HepG2 (cell line): ENCODE measurements at regions not wholly inside any gene's neighbourhood (a gene's known extent, or its start where the extent isn't known, plus 50 kb on each side); places are given as distances from the start of the nearest gene placed in this dataset.

ENCODE experiments used
- ATAC-seq: fragments of 200-7000 bp; cut with Tn5 transposase; 3 replicates; pipeline ENCODE4 v1.9.1; 2020; ENCODE audit warnings: mild to moderate bottlenecking, moderate library complexity
- BruUV-seq: library from RNA; stranded (reverse); fragments of 400-500 nt; replicated peaks from 2 replicates; lab custom pipeline; 2021; lab: Mats Ljungman, UMichigan
- CTCF ChIA-PET: fragments of 300-600 bp; formaldehyde crosslinking; extraction: SDS; loops from one replicate; lab custom pipeline; 2021; ENCODE audit warnings: low total read pairs, inconsistent platforms, low intra/inter-chr PET ratio; lab: Yijun Ruan, JAX
- POLR2A ChIA-PET: fragments of 350-600 bp; sonication (Branson Sonifier 250); formaldehyde crosslinking; loops from one replicate; lab custom pipeline; 2020; ENCODE audit warnings: antibody characterized with exemption, inconsistent platforms; lab: Yijun Ruan, JAX
- DNase-seq: peaks from one replicate; pipeline ENCODE4 v3.0.0-alpha.2; 2015; ENCODE audit warnings: low spot score
- FAIRE-seq: peaks from 3 replicates; lab custom pipeline; 2011; peaks lifted over from hg19 to GRCh38; lab: Jason Lieb, UNC
- H2AFZ ChIP-seq: one replicate; pipeline ENCODE4 v1.6.1; 2011; ENCODE audit warnings: low read length, inconsistent platforms
- H3K27ac ChIP-seq: fragments of 300-600 bp; 3 replicates; pipeline ENCODE4 v1.8.0; 2011; ENCODE audit warnings: mixed run types, mild to moderate bottlenecking, mixed read lengths, low read length, inconsistent platforms; ENCODE audit not compliant: insufficient read depth; ENCODE audit errors: extremely low read length
- H3K27me3 ChIP-seq, 2 experiments: fragments of 200-600 bp in 1 of 2; 2 replicates in 1 of 2; 3 replicates in 1 of 2; pipeline versions ENCODE4 v1.6.0 to v1.8.0; 2011; ENCODE audit warnings: low read length in 2 of 2, mild to moderate bottlenecking in 2 of 2, moderate library complexity in 2 of 2, inconsistent platforms in 1 of 2; ENCODE audit not compliant: insufficient read depth in 2 of 2, control insufficient read depth in 1 of 2
- H3K36me3 ChIP-seq, 2 experiments: fragments of 200-600 bp in 1 of 2; replicated peaks in 1 of 2; 2 replicates in 1 of 2; 3 replicates in 1 of 2; pipeline versions ENCODE4 v1.5.1 to v1.8.0; 2011; ENCODE audit warnings: low read length in 2 of 2, inconsistent platforms in 1 of 2; ENCODE audit not compliant: insufficient read depth in 2 of 2, control insufficient read depth in 1 of 2
- H3K4me1 ChIP-seq: 2 replicates; pipeline ENCODE4 v1.5.1; 2012; ENCODE audit warnings: low read length, inconsistent platforms; ENCODE audit not compliant: insufficient read depth
- H3K4me2 ChIP-seq: 2 replicates; pipeline ENCODE4 v1.6.0; 2011; ENCODE audit warnings: low read depth, low read length, inconsistent platforms
- H3K4me3 ChIP-seq, 3 experiments: fragments of 200-600 bp in 1 of 3; sonication (generic), shearing (Covaris generic) in 1 of 3; replicated peaks in 1 of 3; 2 replicates each; pipeline ENCODE4 v1.5.1; 2011 to 2016; ENCODE audit warnings: low read length in 3 of 3, inconsistent platforms in 2 of 3, low read depth in 2 of 3, mild to moderate bottlenecking in 2 of 3, control low read depth in 1 of 3, mixed read lengths in 1 of 3; ENCODE audit not compliant: insufficient read depth in 1 of 3
- H3K79me2 ChIP-seq: one replicate; pipeline ENCODE4 v1.6.1; 2011; ENCODE audit warnings: low read length, inconsistent platforms; ENCODE audit not compliant: insufficient read depth
- H3K9ac ChIP-seq: 2 replicates; pipeline ENCODE4 v1.6.0; 2011; ENCODE audit warnings: mild to moderate bottlenecking, low read depth, low read length, inconsistent platforms; ENCODE audit not compliant: insufficient read depth
- H3K9me3 ChIP-seq: 2 replicates; pipeline ENCODE4 v1.5.1; 2012; ENCODE audit warnings: mild to moderate bottlenecking, low read length
- H4K20me1 ChIP-seq: 2 replicates; pipeline ENCODE4 v1.6.0; 2011; ENCODE audit warnings: inconsistent platforms, mild to moderate bottlenecking, low read length, moderate library complexity; ENCODE audit not compliant: insufficient read depth
- ARID2 ChIP-seq: sonication (generic); formaldehyde crosslinking; IDR thresholded peaks from 2 replicates; pipeline ENCODE4 v1.8.1; 2022; ENCODE audit warnings: mild to moderate bottlenecking, missing genetic modification reagents, borderline replicate concordance
- KLF6 ChIP-seq: IDR thresholded peaks from 2 replicates; pipeline ENCODE4 v1.8.0; 2016; ENCODE audit warnings: missing biosample characterization, missing genetic modification reagents
- MLLT10 ChIP-seq: sonication (generic); formaldehyde crosslinking; IDR thresholded peaks from 2 replicates; pipeline ENCODE4 v1.4.0; 2020; ENCODE audit warnings: missing genetic modification reagents
- SAP130 ChIP-seq: IDR thresholded peaks from 2 replicates; pipeline ENCODE4 v1.6.1; 2016; ENCODE audit warnings: low read depth
- TGIF2 ChIP-seq: IDR thresholded peaks from 2 replicates; pipeline ENCODE4 v1.6.1; 2016; ENCODE audit warnings: control low read depth, missing compliant biosample characterization
- ZHX2 ChIP-seq, 2 experiments: sonication (generic) in 1 of 2; formaldehyde crosslinking in 1 of 2; IDR thresholded peaks; 2 replicates each; pipeline versions ENCODE4 v1.6.1 to v1.9.0; 2014 to 2022; ENCODE audit warnings: antibody characterized with exemption in 1 of 2, borderline replicate concordance in 1 of 2, inconsistent platforms in 1 of 2, low read depth in 1 of 2, missing genetic modification reagents in 1 of 2
- ZNF431 ChIP-seq: sonication (generic); formaldehyde crosslinking; IDR thresholded peaks from 2 replicates; pipeline ENCODE4 v1.9.0; 2022; ENCODE audit warnings: missing genetic modification reagents, low read depth, mild to moderate bottlenecking, borderline replicate concordance
- ZNF451 ChIP-seq: sonication (generic); formaldehyde crosslinking; IDR thresholded peaks from 2 replicates; pipeline ENCODE4 v1.5.0; 2020; ENCODE audit warnings: mild to moderate bottlenecking, missing genetic modification reagents
- WGBS: methylation state at CpG from one replicate; pipeline ENCODE4 v1.1.6; 2017; ENCODE audit warnings: low lambda C conversion rate; 5-methylcytosine and 5-hydroxymethylcytosine counted together
- in situ Hi-C: cut with HindIII; loops from 2 replicates; pipeline ENCODE4 v1.10.0; 2017; ENCODE audit warnings: low pct_unique_long_range_greater_than_20kb; ENCODE audit not compliant: extremely low pct_ligation_motif_present
- intact Hi-C: fragments of 100-400 bp; cut with micrococcal nuclease; formaldehyde crosslinking; loops from one replicate; pipeline ENCODE4 v1.10.0; 2022; ENCODE audit not compliant: unreplicated experiment

- no peaks in the 10 kb centered on the region for H3K9me3 ChIP-seq
- WGBS: 16% methylated on average over 3 of the region's 3 CpGs
- in situ Hi-C loops: no loop called here
- no peaks in the 10 kb centered on the region for H3K4me1 ChIP-seq
- no peak overlapping the region for H3K27ac ChIP-seq
- no peak for FAIRE-seq
- intact Hi-C loops: no loop called here
- H4K20me1 ChIP-seq: no peaks in the 10 kb centered on the region
- CTCF ChIA-PET: no interaction called here
- H3K4me3 ChIP-seq: no peak overlapping the region
- no peak overlapping the region for H3K9ac ChIP-seq
- POLR2A ChIA-PET: no interaction called here
- DNase-seq: no peak
- ATAC-seq: no peak
- H3K4me2 ChIP-seq: no peak overlapping the region
- no peak overlapping the region for H2AFZ ChIP-seq
- no peaks in the 10 kb centered on the region for H3K79me2 ChIP-seq
- no peaks in the 10 kb centered on the region for H3K36me3 ChIP-seq
- no peak for TF ChIP-seq TGIF2 (CRISPR knock-in tag)
- no peak for TF ChIP-seq ARID2
- no peak for TF ChIP-seq ZNF451 (CRISPR knock-in tag)
- TF ChIP-seq ZHX2 (IDR thresholded peaks at IDR 0.05; ENCODE audit: low read depth): no peak
- TF ChIP-seq ZHX2 (CRISPR knock-in tag; IDR thresholded peaks at IDR 0.05; ENCODE audit: borderline replicate concordance): no peak
- TF ChIP-seq SAP130 (CRISPR knock-in tag): no peak
- TF ChIP-seq KLF6: no peak
- TF ChIP-seq ZNF431 (CRISPR knock-in tag): no peak
- TF ChIP-seq MLLT10 (CRISPR knock-in tag): no peak
- peaks cover 0 to 2% of the 10 kb centered on the region in 2 experiments; a peak in 1 of 5 replicates for H3K27me3 ChIP-seq
- BruUV-seq: no TSS peak
Measured at GRCh38 chr4:82181789-82182188, 192.0 kb downstream of the HNRNPD start.
